Vagina (tissue), 2 donors: ENCODE measurements at regions not wholly inside any gene's neighbourhood (a gene's known extent, or its start where the extent isn't known, plus 50 kb on each side); places are given as distances from the start of the nearest gene placed in this dataset.

Experiments used
- DNase-seq, 2 donors: peaks; one replicate each; pipeline ENCODE4 v3.0.0-alpha.2; 2017; ENCODE audit errors: extremely low spot score in 2 of 2
- H3K27ac ChIP-seq: fragments of 200-600 bp; sonication (generic); one replicate; pipeline ENCODE4 v1.5.1; 2019
- H3K27me3 ChIP-seq: fragments of 200-600 bp; sonication (generic); one replicate; pipeline ENCODE4 v1.5.1; 2019
- H3K36me3 ChIP-seq, 2 donors: fragments of 200-600 bp; sonication (generic); one replicate each; pipeline ENCODE4 v1.5.1; 2017 to 2019
- H3K4me1 ChIP-seq: fragments of 200-600 bp; sonication (generic); one replicate; pipeline ENCODE4 v1.5.1; 2019
- H3K4me3 ChIP-seq, 2 donors: fragments of 200-600 bp; sonication (generic); 1 replicate in 1 of 2; 2 replicates in 1 of 2; pipeline ENCODE4 v1.5.1; 2016 to 2019
- H3K9me3 ChIP-seq: fragments of 200-600 bp; sonication (generic); one replicate; pipeline ENCODE4 v1.5.1; 2019
- CTCF ChIP-seq, 3 experiments: fragments of 450-650 bp in 2 of 3; fragments of 200-600 bp in 1 of 3; sonication (generic) in 1 of 3; IDR thresholded peaks; one replicate each; pipeline ENCODE4 v1.5.1; 2017 to 2019; ENCODE audit warnings: antibody characterized with exemption in 3 of 3, mild to moderate bottlenecking in 2 of 3, moderate library complexity in 2 of 3
- POLR2A ChIP-seq, 2 donors: fragments of 450-650 bp; IDR thresholded peaks; one replicate each; pipeline ENCODE4 v1.6.1; 2017; ENCODE audit warnings: antibody characterized with exemption in 2 of 2, mild to moderate bottlenecking in 2 of 2, moderate library complexity in 2 of 2
- POLR2AphosphoS5 ChIP-seq, 2 donors: sonication (generic); formaldehyde crosslinking; IDR thresholded peaks; one replicate each; pipeline ENCODE4 v1.9.0; 2017; ENCODE audit warnings: antibody characterized with exemption in 2 of 2, mild to moderate bottlenecking in 2 of 2, low read depth in 1 of 2; ENCODE audit not compliant: insufficient read depth in 1 of 2
- intact Hi-C: fragments of 100-400 bp; cut with DNase I; formaldehyde crosslinking; loops from one replicate; pipeline ENCODE4 v1.15.1; 2023

GRCh38 chr22:34781681-34782080 lies 284.3 kb upstream of the ISX start:
- Histone ChIP-seq H3K27me3 (no peaks in the 10 kb centered on the region), H3K27ac (no peak overlapping the region), H3K9me3 (no peaks in the 10 kb centered on the region), H3K36me3 (no peaks in the 10 kb centered on the region), H3K4me3 (no peak overlapping the region), H3K4me1 (no peaks in the 10 kb centered on the region)
- intact Hi-C loops = no loop called here
- no peak for DNase-seq
- TF ChIP-seq CTCF (IDR thresholded peaks at IDR 0.05) = no peak
- no peak for TF ChIP-seq POLR2AphosphoS5 (IDR thresholded peaks at IDR 0.05; ENCODE audit: insufficient read depth in 1 of 2, low read depth in 1 of 2)
- TF ChIP-seq POLR2A (IDR thresholded peaks at IDR 0.05) = no peak

- TF ChIP-seq POLR2A (IDR thresholded peaks at IDR 0.05) (no peak), POLR2AphosphoS5 (IDR thresholded peaks at IDR 0.05; ENCODE audit: insufficient read depth in 1 of 2, low read depth in 1 of 2) (no peak), CTCF (IDR thresholded peaks at IDR 0.05) (no peak)
- no peaks in the 10 kb centered on the region for H3K4me1 ChIP-seq
Measured at GRCh38 chr22:34783436-34783835, 282.5 kb upstream of the ISX start.

GRCh38 chr22:34784056-34784455 lies 281.9 kb upstream of the ISX start:
- H3K4me1 ChIP-seq = no peaks in the 10 kb centered on the region
- no peaks in the 10 kb centered on the region for H3K36me3 ChIP-seq
- no peaks in the 10 kb centered on the region for H3K9me3 ChIP-seq
- H3K27ac ChIP-seq = no peak overlapping the region
- H3K4me3 ChIP-seq = no peak overlapping the region
- DNase-seq = no peak
- intact Hi-C loops = no loop called here
- H3K27me3 ChIP-seq = no peaks in the 10 kb centered on the region
- no peak for TF ChIP-seq CTCF (IDR thresholded peaks at IDR 0.05)
- TF ChIP-seq POLR2A (IDR thresholded peaks at IDR 0.05) = no peak
- no peak for TF ChIP-seq POLR2AphosphoS5 (IDR thresholded peaks at IDR 0.05; ENCODE audit: insufficient read depth in 1 of 2, low read depth in 1 of 2)

More at GRCh38 chr22:34783436-34783835, 282.5 kb upstream of the ISX start:
- H3K27ac ChIP-seq = no peak overlapping the region
- intact Hi-C loops = no loop called here
- no peaks in the 10 kb centered on the region for H3K27me3 ChIP-seq
- DNase-seq = no peak
- no peaks in the 10 kb centered on the region for H3K36me3 ChIP-seq
- H3K4me3 ChIP-seq = no peak overlapping the region
- no peaks in the 10 kb centered on the region for H3K9me3 ChIP-seq

DNA sequence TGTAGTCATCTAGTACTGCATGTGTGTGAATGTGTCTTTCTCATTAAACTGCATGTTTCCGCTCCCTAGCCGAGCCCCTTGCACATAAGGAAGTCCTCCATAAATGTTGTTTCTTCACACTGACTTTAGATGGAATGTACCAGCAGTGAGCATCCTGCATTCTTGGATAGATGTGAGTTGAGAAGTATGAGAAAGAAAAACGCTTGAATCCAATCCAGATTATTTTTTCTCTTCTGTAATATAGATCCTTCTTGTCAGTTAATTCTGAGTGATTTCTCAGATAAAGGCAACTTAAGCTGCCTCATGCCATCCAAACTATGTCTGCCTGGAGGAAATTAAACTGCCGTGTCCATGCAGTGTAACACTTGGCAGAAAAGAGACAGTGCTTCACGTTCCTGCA lies 268.1 kb upstream of the ISX start:
- Histone ChIP-seq H3K27ac (no peak overlapping the region), H3K36me3 (no peaks in the 10 kb centered on the region), H3K4me1 (peaks cover 26% of the 10 kb centered on the region), H3K9me3 (no peaks in the 10 kb centered on the region), H3K4me3 (no peak overlapping the region), H3K27me3 (no peaks in the 10 kb centered on the region)
- no peak for DNase-seq
- TF ChIP-seq CTCF (IDR thresholded peaks at IDR 0.05) = no peak
- no peak for TF ChIP-seq POLR2A (IDR thresholded peaks at IDR 0.05)
- no peak for TF ChIP-seq POLR2AphosphoS5 (IDR thresholded peaks at IDR 0.05; ENCODE audit: insufficient read depth in 1 of 2, low read depth in 1 of 2)
- intact Hi-C loops = no loop called here

DNA sequence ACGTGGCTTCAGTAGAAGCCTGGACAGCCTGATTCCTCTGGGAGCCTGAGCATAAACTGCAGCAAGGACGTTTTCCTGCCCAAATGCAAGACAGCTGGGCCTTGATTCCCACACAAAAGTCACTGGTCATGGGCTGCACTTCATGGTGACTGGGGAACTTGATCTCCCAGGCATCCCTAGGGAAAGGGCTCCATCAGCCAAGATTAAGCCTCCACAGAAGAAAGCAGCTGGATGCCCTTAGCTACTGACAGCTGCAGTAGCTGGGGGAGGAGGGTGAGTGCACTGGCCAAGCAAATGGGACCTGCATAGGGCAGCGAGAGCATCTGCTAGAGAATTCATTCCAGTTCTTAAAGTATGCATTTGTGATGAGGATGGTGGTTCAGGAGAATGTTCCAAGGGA lies 267.4 kb upstream of the ISX start:
- TF ChIP-seq POLR2AphosphoS5 (IDR thresholded peaks at IDR 0.05; ENCODE audit: insufficient read depth in 1 of 2, low read depth in 1 of 2) = no peak
- no peak for TF ChIP-seq CTCF (IDR thresholded peaks at IDR 0.05)
- TF ChIP-seq POLR2A (IDR thresholded peaks at IDR 0.05) = no peak

More for the DNA sequence above, 267.4 kb upstream of the ISX start:
- Histone ChIP-seq H3K4me1 (peaks cover 26% of the 10 kb centered on the region), H3K27ac (no peak overlapping the region), H3K27me3 (no peaks in the 10 kb centered on the region), H3K9me3 (no peaks in the 10 kb centered on the region), H3K4me3 (no peak overlapping the region), H3K36me3 (no peaks in the 10 kb centered on the region)
- intact Hi-C loops = no loop called here
- DNase-seq = no peak
